Gastrocnemius medialis (tissue), 4 donors: ENCODE measurements at regions not wholly inside any gene's neighbourhood (a gene's known extent, or its start where the extent isn't known, plus 50 kb on each side); places are given as distances from the start of the nearest gene placed in this dataset.

Experiments
- ATAC-seq, 2 donors: fragments of 150-250 bp; one replicate each; pipeline ENCODE4 v1.9.1; 2016
- DNase-seq, 2 donors: peaks; one replicate each; pipeline ENCODE4 v3.0.0-alpha.2; 2019
- H3K27ac ChIP-seq, 4 donors: fragments of 200-600 bp; sonication (generic); 1 replicate in 1 of 4; 2 replicates in 3 of 4; pipeline ENCODE4 v1.5.1; 2016 to 2018; ENCODE audit warnings: mild to moderate bottlenecking in 2 of 4, moderate library complexity in 1 of 4
- H3K27me3 ChIP-seq, 3 donors: fragments of 200-600 bp; sonication (generic) in 2 of 3; 1 replicate in 1 of 3; 2 replicates in 2 of 3; pipeline versions ENCODE4 v1.5.1 to v1.6.0; 2016 to 2019; ENCODE audit warnings: mild to moderate bottlenecking in 1 of 3, moderate library complexity in 1 of 3
- H3K36me3 ChIP-seq, 2 donors: fragments of 200-600 bp; sonication (generic) in 1 of 2; one replicate each; pipeline ENCODE4 v1.5.1; 2017 to 2018
- H3K4me1 ChIP-seq, 2 donors: fragments of 200-600 bp; sonication (generic) in 1 of 2; one replicate each; pipeline ENCODE4 v1.5.1; 2016 to 2017; ENCODE audit warnings: mild to moderate bottlenecking in 2 of 2
- H3K4me3 ChIP-seq, 4 donors: fragments of 200-600 bp; sonication (generic) in 3 of 4; 1 replicate in 1 of 4; 2 replicates in 3 of 4; pipeline ENCODE4 v1.5.1; 2016 to 2019; ENCODE audit warnings: mild to moderate bottlenecking in 2 of 4
- H3K9me3 ChIP-seq, 3 donors: fragments of 200-600 bp; sonication (generic) in 2 of 3; 1 replicate in 1 of 3; 2 replicates in 2 of 3; pipeline ENCODE4 v1.5.1; 2016 to 2019
- POLR2A ChIP-seq, 2 donors: fragments of 450-650 bp; IDR thresholded peaks; one replicate each; pipeline ENCODE4 v1.6.1; 2017; ENCODE audit warnings: antibody characterized with exemption in 2 of 2, mild to moderate bottlenecking in 2 of 2, moderate library complexity in 2 of 2
- in situ Hi-C, 4 donors: fragments of 200-750 bp; cut with MboI; loops; one replicate each; pipeline versions ENCODE4 v1.15.0 to v1.8.0; 2017; ENCODE audit warnings: low sequenced_read_pairs in 4 of 4
- intact Hi-C: fragments of 100-400 bp; cut with DNase I; formaldehyde crosslinking; loops from one replicate; pipeline ENCODE4 v1.15.1; 2023; ENCODE audit warnings: low total_unique reads
- TF ChIP-seq, protein P1 (sequence below), 5 experiments: fragments of 450-650 bp in 3 of 5; fragments of 200-600 bp in 2 of 5; sonication (generic) in 2 of 5; IDR thresholded peaks in 4 of 5; conservative IDR thresholded peaks in 1 of 5; 1 replicate in 4 of 5; 2 replicates in 1 of 5; pipeline ENCODE4 v1.5.1; 2016 to 2019; ENCODE audit warnings: antibody characterized with exemption in 5 of 5, mild to moderate bottlenecking in 3 of 5, moderate library complexity in 3 of 5

- no peaks in the 10 kb centered on the region for H3K9me3 ChIP-seq
- H3K4me1 ChIP-seq: no peaks in the 10 kb centered on the region
- in situ Hi-C loops (loop anchor here in 1 of 4 donors (25.0 kb wide), 1 partner anchor 253 kb away; the partner anchor contains the start of gene DLL1), intact Hi-C loops (no loop called here)
- TF ChIP-seq, protein P1, sequence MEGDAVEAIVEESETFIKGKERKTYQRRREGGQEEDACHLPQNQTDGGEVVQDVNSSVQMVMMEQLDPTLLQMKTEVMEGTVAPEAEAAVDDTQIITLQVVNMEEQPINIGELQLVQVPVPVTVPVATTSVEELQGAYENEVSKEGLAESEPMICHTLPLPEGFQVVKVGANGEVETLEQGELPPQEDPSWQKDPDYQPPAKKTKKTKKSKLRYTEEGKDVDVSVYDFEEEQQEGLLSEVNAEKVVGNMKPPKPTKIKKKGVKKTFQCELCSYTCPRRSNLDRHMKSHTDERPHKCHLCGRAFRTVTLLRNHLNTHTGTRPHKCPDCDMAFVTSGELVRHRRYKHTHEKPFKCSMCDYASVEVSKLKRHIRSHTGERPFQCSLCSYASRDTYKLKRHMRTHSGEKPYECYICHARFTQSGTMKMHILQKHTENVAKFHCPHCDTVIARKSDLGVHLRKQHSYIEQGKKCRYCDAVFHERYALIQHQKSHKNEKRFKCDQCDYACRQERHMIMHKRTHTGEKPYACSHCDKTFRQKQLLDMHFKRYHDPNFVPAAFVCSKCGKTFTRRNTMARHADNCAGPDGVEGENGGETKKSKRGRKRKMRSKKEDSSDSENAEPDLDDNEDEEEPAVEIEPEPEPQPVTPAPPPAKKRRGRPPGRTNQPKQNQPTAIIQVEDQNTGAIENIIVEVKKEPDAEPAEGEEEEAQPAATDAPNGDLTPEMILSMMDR (IDR thresholded peaks at IDR 0.05 in 4 of 5, conservative IDR thresholded peaks at IDR 0.05 in 1 of 5): no peak
- no peaks in the 10 kb centered on the region for H3K36me3 ChIP-seq
- DNase-seq (peak in 1 of 2 donors; percentile 11), ATAC-seq (no peak)
- no peak overlapping the region for H3K4me3 ChIP-seq
- no peaks in the 10 kb centered on the region for H3K27me3 ChIP-seq
- H3K27ac ChIP-seq: no peak overlapping the region
Measured at GRCh38 chr6:170034294-170034693, 256.6 kb downstream of the DLL1 start.

GRCh38 chr6:170033666-170034065, 257.2 kb downstream of the DLL1 start:
- Histone ChIP-seq H3K36me3 (no peaks in the 10 kb centered on the region), H3K4me1 (no peaks in the 10 kb centered on the region), H3K4me3 (no peak overlapping the region), H3K9me3 (no peaks in the 10 kb centered on the region), H3K27ac (no peak overlapping the region), H3K27me3 (no peaks in the 10 kb centered on the region)
- TF ChIP-seq, protein P1 (IDR thresholded peaks at IDR 0.05 in 4 of 5, conservative IDR thresholded peaks at IDR 0.05 in 1 of 5): no peak
- no peak for TF ChIP-seq POLR2A (IDR thresholded peaks at IDR 0.05)
- in situ Hi-C loops: loop anchor here in 1 of 4 donors (25.0 kb wide), 1 partner anchor 254 kb away; the partner anchor contains the start of gene DLL1
- ATAC-seq (no peak), DNase-seq (no peak)
- intact Hi-C loops: no loop called here

- H3K9me3 ChIP-seq: no peaks in the 10 kb centered on the region
- in situ Hi-C loops (loop anchor here in 1 of 4 donors (25.0 kb wide), 1 partner anchor 254 kb away; the partner anchor contains the start of gene DLL1), intact Hi-C loops (no loop called here)
- ATAC-seq: no peak
- DNase-seq: no peak
- no peak for TF ChIP-seq POLR2A (IDR thresholded peaks at IDR 0.05)
- TF ChIP-seq, protein P1 (IDR thresholded peaks at IDR 0.05 in 4 of 5, conservative IDR thresholded peaks at IDR 0.05 in 1 of 5): no peak
- no peaks in the 10 kb centered on the region for H3K4me1 ChIP-seq
- H3K36me3 ChIP-seq: no peaks in the 10 kb centered on the region
- no peaks in the 10 kb centered on the region for H3K27me3 ChIP-seq
- H3K4me3 ChIP-seq: no peak overlapping the region
- H3K27ac ChIP-seq: no peak overlapping the region
Measured at GRCh38 chr6:170032706-170033309, 258.1 kb downstream of the DLL1 start.

- Histone ChIP-seq H3K36me3 (no peaks in the 10 kb centered on the region), H3K27me3 (no peaks in the 10 kb centered on the region), H3K4me3 (no peak overlapping the region), H3K9me3 (no peaks in the 10 kb centered on the region), H3K27ac (no peak overlapping the region), H3K4me1 (no peaks in the 10 kb centered on the region)
- DNase-seq (peak in 1 of 2 donors; percentile 7), ATAC-seq (no peak)
- in situ Hi-C loops (loop anchor here in 1 of 4 donors (25.0 kb wide), 1 partner anchor 255 kb away; the partner anchor contains the start of gene DLL1), intact Hi-C loops (no loop called here)
- TF ChIP-seq POLR2A (IDR thresholded peaks at IDR 0.05): no peak
- TF ChIP-seq, protein P1 (IDR thresholded peaks at IDR 0.05 in 4 of 5, conservative IDR thresholded peaks at IDR 0.05 in 1 of 5): no peak
Measured at GRCh38 chr6:170032197-170032596, 258.7 kb downstream of the DLL1 start.
